Progenitor cell of endocrine pancreas (in vitro differentiated cells): ENCODE measurements at regions not wholly inside any gene's neighbourhood (a gene's known extent, or its start where the extent isn't known, plus 50 kb on each side); places are given as distances from the start of the nearest gene placed in this dataset.
A peak's percentile ranks its signal among the peaks of the same experiment; 100 is the strongest.

ENCODE experiments used
- DNase-seq: peaks from one replicate; pipeline ENCODE4 v3.0.0; 2021; ENCODE audit warnings: low spot score; ENCODE audit not compliant: unreplicated experiment
- H3K27ac Mint-ChIP-seq: 2 replicates; pipeline ENCODE4 v1.8.0; 2021; ENCODE audit warnings: mild to moderate bottlenecking, moderate library complexity, mixed read lengths
- H3K27me3 Mint-ChIP-seq: 2 replicates; pipeline ENCODE4 v1.8.0; 2021; ENCODE audit warnings: mixed read lengths
- H3K36me3 Mint-ChIP-seq: 2 replicates; pipeline ENCODE4 v1.8.0; 2022; ENCODE audit warnings: mixed read lengths; ENCODE audit not compliant: insufficient read depth
- H3K4me1 Mint-ChIP-seq: 2 replicates; pipeline ENCODE4 v1.8.0; 2021; ENCODE audit warnings: low read depth, mixed read lengths
- H3K4me3 Mint-ChIP-seq: 2 replicates; pipeline ENCODE4 v1.8.0; 2021; ENCODE audit warnings: low read depth, mild to moderate bottlenecking, moderate library complexity, mixed read lengths
- H3K9me3 Mint-ChIP-seq: 2 replicates; pipeline ENCODE4 v1.8.0; 2021; ENCODE audit warnings: low read depth, mixed read lengths
- CTCF ChIP-seq: fragments of 200-600 bp; sonication (generic); IDR thresholded peaks from one replicate; pipeline ENCODE4 v1.5.0; 2021; ENCODE audit warnings: antibody characterized with exemption, mild to moderate bottlenecking; ENCODE audit not compliant: unreplicated experiment

- TF ChIP-seq CTCF, result peak; percentile 93
- peaks cover 19% of the 10 kb centered on the region for H3K27me3 Mint-ChIP-seq
- no peak overlapping the region for H3K27ac Mint-ChIP-seq
- H3K4me3 Mint-ChIP-seq, result no peak overlapping the region
- no peaks in the 10 kb centered on the region for H3K9me3 Mint-ChIP-seq
- no peaks in the 10 kb centered on the region for H3K4me1 Mint-ChIP-seq
- H3K36me3 Mint-ChIP-seq, result no peaks in the 10 kb centered on the region
- peak; percentile 52 for DNase-seq
Observed at GRCh38 chr20:4607287-4607713, 79.0 kb upstream of the PRNP start.

GRCh38 chr20:4606051-4606450, 80.2 kb upstream of the PRNP start:
- DNase-seq, result no peak
- Mint-ChIP-seq H3K4me3 (no peak overlapping the region), H3K27ac (no peak overlapping the region), H3K27me3 (peaks cover 22% of the 10 kb centered on the region), H3K4me1 (no peaks in the 10 kb centered on the region), H3K36me3 (no peaks in the 10 kb centered on the region), H3K9me3 (no peaks in the 10 kb centered on the region)
- no peak for TF ChIP-seq CTCF

GRCh38 chr20:4605166-4605565, 81.1 kb upstream of the PRNP start:
- Mint-ChIP-seq H3K27ac (no peak overlapping the region), H3K4me3 (no peak overlapping the region), H3K9me3 (no peaks in the 10 kb centered on the region), H3K36me3 (no peaks in the 10 kb centered on the region), H3K27me3 (peaks cover 26% of the 10 kb centered on the region), H3K4me1 (no peaks in the 10 kb centered on the region)
- no peak for DNase-seq
- TF ChIP-seq CTCF, result no peak

- no peak for TF ChIP-seq CTCF
- H3K27me3 Mint-ChIP-seq, result peaks cover 28% of the 10 kb centered on the region
- no peak overlapping the region for H3K27ac Mint-ChIP-seq
Observed at GRCh38 chr20:4604580-4604979, 81.7 kb upstream of the PRNP start.

GRCh38 chr20:4603724-4604123, 82.5 kb upstream of the PRNP start:
- no peaks in the 10 kb centered on the region for H3K36me3 Mint-ChIP-seq
- no peak for TF ChIP-seq CTCF

More at GRCh38 chr20:4604580-4604979, 81.7 kb upstream of the PRNP start:
- DNase-seq, result no peak
- no peak overlapping the region for H3K4me3 Mint-ChIP-seq
- H3K4me1 Mint-ChIP-seq, result no peaks in the 10 kb centered on the region
- no peaks in the 10 kb centered on the region for H3K36me3 Mint-ChIP-seq
- H3K9me3 Mint-ChIP-seq, result no peaks in the 10 kb centered on the region

More at GRCh38 chr20:4603724-4604123, 82.5 kb upstream of the PRNP start:
- no peak overlapping the region for H3K27ac Mint-ChIP-seq
- H3K4me1 Mint-ChIP-seq, result no peaks in the 10 kb centered on the region
- no peaks in the 10 kb centered on the region for H3K9me3 Mint-ChIP-seq
- DNase-seq, result no peak
- H3K4me3 Mint-ChIP-seq, result no peak overlapping the region
- H3K27me3 Mint-ChIP-seq, result peaks cover 34% of the 10 kb centered on the region
